A549 (cell line): ENCODE measurements at regions not wholly inside any gene's neighbourhood (a gene's known extent, or its start where the extent isn't known, plus 50 kb on each side); places are given as distances from the start of the nearest gene placed in this dataset.

Experiments
- ATAC-seq, 2 experiments: fragments of 200-7000 bp in 1 of 2; fragments of >200 bp in 1 of 2; cut with Nextera tagmentation in 1 of 2; cut with Tn5 transposase in 1 of 2; 3 replicates each; pipeline versions ENCODE4 v1.8.0 to v1.9.1; 2018 to 2020; ENCODE audit warnings: mild to moderate bottlenecking in 1 of 2, moderate library complexity in 1 of 2
- CTCF ChIA-PET: fragments of 300-600 bp; sonication (Branson Sonifier 250); formaldehyde crosslinking; extraction: SDS; loops from one replicate; lab custom pipeline; 2021; ENCODE audit warnings: antibody characterized with exemption, inconsistent platforms; lab: Yijun Ruan, JAX
- POLR2A ChIA-PET: fragments of 350-600 bp; formaldehyde crosslinking; extraction: SDS; loops from one replicate; lab custom pipeline; 2021; ENCODE audit warnings: antibody characterized with exemption, inconsistent platforms; lab: Yijun Ruan, JAX
- DNase-seq, 2 experiments: peaks; one replicate each; pipeline versions ENCODE4 v3.0.0 to v3.0.0-alpha.2; 2011 to 2016; ENCODE audit warnings: low read depth in 1 of 2, low spot score in 1 of 2
- FAIRE-seq: peaks from 2 replicates; lab custom pipeline; 2011; peaks lifted over from hg19 to GRCh38; lab: Jason Lieb, UNC
- H3K27ac ChIP-seq, 2 experiments: fragments of >200 bp; sonication (Bioruptor Twin); formaldehyde crosslinking; 3 replicates each; pipeline ENCODE4 v1.5.1; 2016 to 2017
- H3K4me1 ChIP-seq: fragments of >200 bp; sonication (Bioruptor Twin); formaldehyde crosslinking; 3 replicates; pipeline ENCODE4 v1.6.1; 2016
- H3K4me2 ChIP-seq: fragments of >200 bp; sonication (Bioruptor Twin); formaldehyde crosslinking; 3 replicates; pipeline ENCODE4 v1.6.1; 2016
- H3K4me3 ChIP-seq: fragments of >200 bp; sonication (Bioruptor Twin); formaldehyde crosslinking; 3 replicates; pipeline ENCODE4 v1.5.1; 2016
- H3K9me3 ChIP-seq: fragments of >200 bp; sonication (Bioruptor Twin); formaldehyde crosslinking; 3 replicates; pipeline ENCODE4 v1.6.1; 2016
- ATOH8 ChIP-seq: fragments of 250-450 bp; sonication (Bioruptor Pico); IDR thresholded peaks from 2 replicates; pipeline ENCODE4 v1.5.0; 2020; ENCODE audit warnings: low read depth, mild to moderate bottlenecking, moderate library complexity
- CHD2 ChIP-seq: fragments of 150-350 bp; IDR thresholded peaks from 2 replicates; pipeline ENCODE4 v1.6.1; 2014; ENCODE audit warnings: low read length; ENCODE audit not compliant: partially characterized antibody
- CTCF ChIP-seq: fragments of >200 bp; sonication (Bioruptor Twin); formaldehyde crosslinking; IDR thresholded peaks from 3 replicates; pipeline ENCODE4 v1.5.1; 2016
- E2F6 ChIP-seq: IDR thresholded peaks from 2 replicates; pipeline ENCODE4 v1.6.1; 2012; ENCODE audit warnings: low read depth, borderline replicate concordance
- HES2 ChIP-seq: fragments of >200 bp; sonication (Bioruptor Twin); formaldehyde crosslinking; IDR thresholded peaks from 2 replicates; pipeline ENCODE4 v1.6.1; 2016
- HEYL ChIP-seq: fragments of 250-450 bp; sonication (Bioruptor Pico); IDR thresholded peaks from 2 replicates; pipeline ENCODE4 v1.8.0; 2021; ENCODE audit warnings: mild to moderate bottlenecking, moderate library complexity
- HOXA7 ChIP-seq: fragments of 250-450 bp; sonication (Bioruptor Pico); IDR thresholded peaks from 2 replicates; pipeline ENCODE4 v1.5.0; 2020; ENCODE audit warnings: mild to moderate bottlenecking, moderate library complexity
- HOXB13 ChIP-seq: fragments of 250-450 bp; sonication (Bioruptor Pico); IDR thresholded peaks from 2 replicates; pipeline ENCODE4 v1.5.0; 2020; ENCODE audit warnings: low read depth, mild to moderate bottlenecking, moderate library complexity
- JUN ChIP-seq, 2 experiments: fragments of >200 bp; sonication (Bioruptor Twin); formaldehyde crosslinking; IDR thresholded peaks; 2 replicates in 1 of 2; 3 replicates in 1 of 2; pipeline ENCODE4 v1.6.1; 2016 to 2017
- JUNB ChIP-seq: fragments of >200 bp; sonication (Bioruptor Twin); formaldehyde crosslinking; IDR thresholded peaks from 2 replicates; pipeline ENCODE4 v1.6.1; 2016
- NPAS2 ChIP-seq: fragments of 250-450 bp; sonication (Bioruptor Pico); IDR thresholded peaks from 2 replicates; pipeline ENCODE4 v1.8.0; 2022; ENCODE audit warnings: mild to moderate bottlenecking, moderate library complexity, borderline replicate concordance
- PHF8 ChIP-seq: fragments of 200-600 bp; sonication (generic); IDR thresholded peaks from 2 replicates; pipeline ENCODE4 v1.6.1; 2016; ENCODE audit warnings: low read depth, mild to moderate bottlenecking, antibody characterized with exemption, moderate library complexity, borderline replicate concordance
- POLR2A ChIP-seq: IDR thresholded peaks from 2 replicates; pipeline ENCODE4 v1.6.1; 2012; ENCODE audit warnings: mild to moderate bottlenecking, low read length
- POLR2AphosphoS2 ChIP-seq: conservative IDR thresholded peaks from 2 replicates; pipeline ENCODE4 v1.6.1; 2012; ENCODE audit warnings: low read length, improper control_type of control experiment, inconsistent platforms
- RARB ChIP-seq: fragments of 250-450 bp; sonication (Bioruptor Pico); IDR thresholded peaks from 2 replicates; pipeline ENCODE4 v1.8.0; 2021; ENCODE audit warnings: mild to moderate bottlenecking, moderate library complexity
- RNF2 ChIP-seq: fragments of 200-600 bp; sonication (generic); IDR thresholded peaks from 2 replicates; pipeline ENCODE4 v1.6.1; 2016; ENCODE audit warnings: low read depth, mild to moderate bottlenecking, antibody characterized with exemption, moderate library complexity, borderline replicate concordance
- ZC3H11A ChIP-seq: fragments of 450-650 bp; IDR thresholded peaks from 2 replicates; pipeline ENCODE4 v1.6.1; 2014; ENCODE audit warnings: antibody characterized with exemption, mild to moderate bottlenecking
- WGBS: methylation state at CpG from one replicate; pipeline ENCODE4 v1.1.6; 2017; ENCODE audit errors: missing lambda C conversion rate; 5-methylcytosine and 5-hydroxymethylcytosine counted together

- no peaks in the 10 kb centered on the region for H3K4me1 ChIP-seq
- H3K4me3 ChIP-seq: no peak overlapping the region
- POLR2A ChIA-PET: no interaction called here
- no peaks in the 10 kb centered on the region for H3K9me3 ChIP-seq
- ATAC-seq: no peak
- no peak for FAIRE-seq
- no peak for TF ChIP-seq CTCF
- no peak for TF ChIP-seq HEYL (CRISPR knock-in tag)
- no peak for TF ChIP-seq HES2
- no peak for TF ChIP-seq HOXA7 (CRISPR knock-in tag)
- no peak for TF ChIP-seq E2F6
- no peak for TF ChIP-seq HOXB13 (CRISPR knock-in tag)
- TF ChIP-seq RARB (CRISPR knock-in tag): no peak
- TF ChIP-seq ZC3H11A: no peak
- WGBS: 87% methylated on average over 14 of the region's 14 CpGs
- H3K27ac ChIP-seq: no peak overlapping the region
- no peak for DNase-seq
- CTCF ChIA-PET: no interaction called here
- H3K4me2 ChIP-seq: no peak overlapping the region
These were observed 213.6 kb downstream of the KLF6 start for GRCh38 chr10:3571310-3571825.

DNA sequence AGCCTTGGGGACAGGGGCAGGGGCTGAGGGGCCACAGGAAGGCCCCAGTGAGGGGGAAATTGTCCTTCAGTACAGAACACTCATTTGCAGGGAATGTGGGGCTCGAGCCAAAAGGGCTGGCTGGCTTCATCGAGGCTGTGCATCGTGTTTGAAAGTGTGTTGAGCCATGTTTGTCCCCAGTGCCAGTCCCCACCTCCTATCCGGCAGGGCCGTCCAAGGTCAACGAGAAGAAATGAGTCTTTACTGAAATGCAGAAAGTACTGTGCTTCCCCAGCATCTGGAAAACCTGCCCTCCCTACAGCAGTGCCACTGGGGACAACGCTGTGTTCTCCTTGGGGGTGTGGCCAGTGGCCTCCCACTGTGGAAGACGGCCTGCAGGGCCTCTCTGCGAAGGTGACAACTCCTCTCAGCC, 214.1 kb downstream of the KLF6 start:
- FAIRE-seq: no peak
- no peak for DNase-seq
- TF ChIP-seq ATOH8 (CRISPR knock-in tag): no peak
- no peak for TF ChIP-seq PHF8
- no peak for TF ChIP-seq CHD2
- TF ChIP-seq JUN (IDR thresholded peaks at IDR 0.05): no peak
- WGBS: 67% methylated on average over 9 of the region's 9 CpGs
- ATAC-seq: no peak
- no peak overlapping the region; a peak in 1 of 6 replicates for H3K27ac ChIP-seq
- H3K4me2 ChIP-seq: no peak overlapping the region
- no peaks in the 10 kb centered on the region for H3K4me1 ChIP-seq
- H3K9me3 ChIP-seq: 0 out of 3 replicates have a peak, but pooled peaks cover 2% of the 10 kb centered on the region
- ChIA-PET POLR2A (no interaction called here), CTCF (no interaction called here)
- no peak overlapping the region for H3K4me3 ChIP-seq

- Histone ChIP-seq H3K4me2 (no peak overlapping the region), H3K4me3 (no peak overlapping the region), H3K27ac (no peak overlapping the region; a peak in 1 of 6 replicates), H3K4me1 (no peaks in the 10 kb centered on the region), H3K9me3 (0 out of 3 replicates have a peak, but pooled peaks cover 5% of the 10 kb centered on the region)
- ATAC-seq: no peak
- no peak for FAIRE-seq
- ChIA-PET POLR2A (no interaction called here), CTCF (interaction anchor here (0.7 kb wide), 1 partner anchor 294 kb away, joined by 3 read pairs; no protein-coding TSS in a partner anchor)
- DNase-seq: no peak
- 88% methylated on average over 13 of the region's 13 CpGs for WGBS
- TF ChIP-seq POLR2AphosphoS2: no peak
- no peak for TF ChIP-seq RNF2
- TF ChIP-seq NPAS2: no peak
- TF ChIP-seq JUNB: no peak
- no peak for TF ChIP-seq JUN (IDR thresholded peaks at IDR 0.05)
- TF ChIP-seq ATOH8 (CRISPR knock-in tag): no peak
- no peak for TF ChIP-seq POLR2A
These were observed 214.8 kb downstream of the KLF6 start for GRCh38 chr10:3570131-3570729.
